GM18498 (cell line): ENCODE measurements at regions not wholly inside any gene's neighbourhood (a gene's known extent, or its start where the extent isn't known, plus 50 kb on each side); places are given as distances from the start of the nearest gene placed in this dataset.
"Not testable (repeated sequence)": the region's sequence is repeated elsewhere in the genome, so short reads cannot be mapped to it uniquely, and the experiment has no call there.

Source experiments
- ATAC-seq: cut with Tn5 transposase; IDR thresholded peaks from one replicate; pipeline ENCODE4 v1.9.1; 2021; ENCODE audit warnings: mild to moderate bottlenecking, moderate library complexity; ENCODE audit not compliant: unreplicated experiment

GRCh38 chrX:39484159-39485068, 613.3 kb downstream of the BCOR start:
- ATAC-seq: no peak

DNA sequence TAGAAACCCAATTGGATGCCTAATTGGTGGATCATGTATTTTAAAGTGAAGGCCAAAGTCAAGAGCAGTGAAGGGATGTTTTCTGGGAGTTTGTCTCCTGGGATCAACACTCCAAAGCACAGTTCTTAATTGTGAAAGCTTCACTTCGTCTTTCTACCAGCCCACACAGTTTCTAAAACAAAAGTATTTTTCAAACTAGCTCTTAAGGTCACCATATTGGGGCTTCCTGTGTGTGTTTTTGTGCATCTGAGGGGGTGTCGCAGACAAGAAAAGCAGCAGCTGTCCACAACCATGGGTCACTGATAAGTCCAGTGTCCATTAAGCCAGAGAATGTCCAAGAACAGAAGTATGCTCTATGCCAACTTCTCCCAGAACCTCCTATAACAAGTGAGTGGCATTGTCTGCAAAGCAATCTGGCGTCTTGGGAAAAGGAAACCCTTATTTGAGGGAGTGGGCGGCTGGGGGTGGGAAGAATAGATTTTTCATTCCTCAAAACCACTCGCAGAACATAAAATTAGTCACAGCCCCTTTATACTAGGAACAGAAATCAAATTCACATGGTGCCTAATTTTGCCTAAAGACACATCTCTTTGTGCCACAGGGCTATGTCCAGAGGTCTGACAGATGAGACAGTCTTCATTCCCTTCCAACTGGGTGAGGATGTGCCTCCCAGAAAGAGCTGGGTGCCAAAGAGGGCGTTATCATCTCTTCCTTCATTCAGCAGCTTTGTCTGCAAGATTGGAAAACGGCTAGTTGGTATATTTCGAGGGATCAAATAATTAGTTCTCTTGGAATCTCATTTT, 610.4 kb downstream of the BCOR start:
- no peak for ATAC-seq

- no peak for ATAC-seq
These were observed 609.8 kb downstream of the BCOR start for GRCh38 chrX:39487969-39488330.

DNA sequence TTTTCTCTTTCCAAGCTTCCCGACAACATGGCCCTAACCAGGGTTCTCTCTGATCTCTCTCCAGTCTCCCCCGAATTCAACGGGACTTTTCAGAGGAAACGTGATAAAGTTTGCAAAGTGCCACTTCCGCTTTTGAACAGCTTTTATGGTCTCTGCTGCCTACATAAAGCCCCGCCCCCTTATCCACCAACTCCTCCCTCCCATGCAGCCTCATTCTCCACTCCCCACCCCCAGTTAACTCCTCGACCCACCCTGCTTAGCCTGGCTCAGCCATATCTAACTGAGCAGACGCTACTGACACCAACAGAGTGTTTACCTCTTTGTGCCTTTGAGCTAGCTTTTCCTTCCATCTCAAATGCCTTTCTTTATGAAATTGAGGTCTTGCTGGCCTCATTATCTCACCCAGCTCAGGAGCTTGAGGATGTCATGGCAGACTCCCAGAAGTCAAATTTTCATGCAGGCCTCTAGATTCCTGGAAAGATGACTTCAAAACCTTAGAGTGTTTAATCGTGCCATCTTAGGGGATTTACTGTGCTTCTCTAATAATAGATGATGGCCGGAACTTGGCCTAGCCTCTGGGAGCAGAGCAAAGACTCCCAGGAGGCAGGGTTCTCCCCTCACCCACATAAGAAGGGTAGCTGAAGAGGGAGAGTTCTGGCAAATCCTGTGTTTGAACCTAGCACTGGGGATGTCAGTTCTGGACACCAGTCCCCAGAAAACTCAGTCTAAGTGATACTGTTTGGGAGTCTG, 606.0 kb downstream of the BCOR start:
- ATAC-seq: peak; percentile 68

DNA sequence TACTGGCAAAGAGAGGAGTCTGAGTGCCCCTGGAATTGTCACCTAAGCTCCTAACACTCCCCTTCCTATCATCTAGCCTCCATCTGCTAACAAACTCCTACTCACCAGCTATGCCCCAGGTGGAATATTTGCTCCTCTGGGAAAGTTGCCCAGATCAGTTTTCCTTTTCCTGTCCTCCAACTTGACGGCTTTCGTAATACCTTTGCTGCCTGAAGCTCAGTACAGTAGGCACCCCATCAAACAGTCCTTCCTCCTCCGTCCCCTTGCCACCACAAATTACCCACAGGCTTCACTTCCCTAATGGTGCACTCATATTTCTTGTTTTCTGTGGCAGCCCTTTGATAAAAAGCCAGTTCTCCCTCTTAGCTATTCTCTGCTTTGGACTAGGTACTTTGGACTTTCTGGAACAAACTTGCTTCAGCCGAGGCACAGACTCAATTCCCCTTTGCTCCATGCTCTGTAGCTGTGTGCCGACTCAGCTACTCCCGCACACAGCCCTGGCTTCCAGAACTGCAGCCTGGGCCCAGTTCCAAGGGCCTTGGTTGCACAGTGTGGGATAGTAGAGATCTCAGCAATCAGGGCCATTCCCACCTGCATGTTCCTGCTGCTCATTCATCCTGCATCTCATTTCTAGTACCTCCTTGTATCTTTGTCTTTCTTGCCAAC, 605.1 kb downstream of the BCOR start:
- peak; percentile 77 for ATAC-seq

DNA sequence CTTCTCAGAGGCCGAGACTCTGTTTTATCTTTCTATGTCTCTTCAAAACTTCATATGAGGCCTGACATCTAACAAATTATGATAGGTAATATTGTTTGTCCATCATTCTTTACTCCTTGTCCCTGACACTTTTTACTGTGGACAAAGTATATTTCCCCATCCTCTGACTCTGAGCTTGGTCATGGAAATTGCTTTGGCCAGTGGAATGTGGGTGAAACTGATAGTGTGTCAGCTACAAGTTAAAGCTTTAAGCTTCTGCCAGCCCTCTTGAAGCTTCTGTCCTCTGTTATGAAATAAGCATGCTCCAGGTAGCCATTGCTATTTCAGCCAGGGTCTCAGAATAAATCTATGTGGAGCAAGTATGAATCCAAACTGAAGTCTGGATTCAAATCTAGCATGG, 604.6 kb downstream of the BCOR start:
- no peak for ATAC-seq

GRCh38 chrX:39497117-39497516, 600.6 kb downstream of the BCOR start:
- ATAC-seq: not testable (repeated sequence)

DNA sequence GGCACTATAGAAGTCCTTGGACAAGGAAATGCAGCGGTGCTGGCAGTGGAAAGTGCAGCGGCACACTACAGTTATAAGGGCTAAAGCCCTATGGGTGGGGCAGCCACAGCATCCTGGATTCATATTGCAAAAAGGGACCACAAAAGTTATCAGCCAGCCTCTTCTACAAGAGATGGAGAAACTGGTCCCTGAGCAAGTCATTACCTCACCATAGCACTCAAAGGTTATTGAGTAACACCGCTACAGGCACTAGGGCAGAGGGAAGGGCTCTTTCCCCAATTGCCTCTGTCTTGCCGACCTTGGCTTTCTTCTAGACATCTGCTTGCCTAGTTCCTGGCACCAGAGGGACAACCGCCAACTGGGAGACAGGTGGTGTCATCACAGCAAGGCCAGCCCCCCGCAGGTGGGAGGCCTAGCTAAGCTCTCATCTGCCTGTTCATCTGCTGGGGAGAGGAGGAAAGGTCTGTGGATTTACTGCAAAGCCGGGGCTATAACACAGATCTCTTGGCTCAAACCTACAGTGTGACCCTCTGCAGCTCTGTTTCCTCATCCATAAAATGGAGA, 600.0 kb downstream of the BCOR start:
- no peak for ATAC-seq

- no peak for ATAC-seq
These were observed 597.8 kb downstream of the BCOR start for GRCh38 chrX:39499996-39500395.

DNA sequence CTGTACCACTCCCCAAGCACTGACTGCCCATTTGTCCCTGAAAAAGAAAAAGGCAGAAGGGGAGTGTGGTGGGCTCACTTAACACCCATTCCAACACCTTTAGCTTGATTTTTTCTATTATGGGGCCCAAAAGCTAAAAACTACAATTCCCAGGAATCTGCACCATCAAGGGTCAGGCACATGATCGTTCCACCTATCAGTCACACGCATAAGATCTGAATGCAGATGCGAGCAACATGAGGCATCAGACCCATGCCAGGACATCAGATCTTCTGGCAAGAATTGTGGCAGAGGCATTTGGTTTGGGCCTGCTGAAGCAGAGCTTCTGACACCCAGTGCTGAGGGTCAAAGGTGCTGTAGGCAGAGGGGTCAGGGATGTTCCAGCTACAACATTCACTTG, 595.9 kb downstream of the BCOR start:
- ATAC-seq: no peak

GRCh38 chrX:39502486-39502885, 595.3 kb downstream of the BCOR start:
- ATAC-seq: no peak

DNA sequence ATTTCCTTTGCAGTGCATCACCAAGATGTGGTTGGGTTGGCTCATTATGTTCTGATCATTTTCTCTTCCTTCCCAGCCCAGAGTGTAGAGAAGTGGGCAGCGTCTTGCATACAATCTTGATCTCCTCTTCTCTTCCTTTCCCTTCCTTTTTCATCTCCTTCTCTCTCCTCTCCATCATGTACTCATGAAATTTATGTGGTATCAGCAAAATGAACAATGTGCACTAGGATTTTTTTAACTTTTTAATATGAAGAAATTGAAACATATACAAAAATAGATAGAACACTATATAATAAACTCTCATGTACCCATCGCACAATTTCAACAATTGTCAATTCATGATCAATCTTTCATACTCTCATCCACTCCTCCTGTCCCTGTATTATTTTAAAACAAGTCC, 593.5 kb downstream of the BCOR start:
- ATAC-seq: no peak

GRCh38 chrX:39504850-39505259, 592.9 kb downstream of the BCOR start:
- ATAC-seq: no peak

DNA sequence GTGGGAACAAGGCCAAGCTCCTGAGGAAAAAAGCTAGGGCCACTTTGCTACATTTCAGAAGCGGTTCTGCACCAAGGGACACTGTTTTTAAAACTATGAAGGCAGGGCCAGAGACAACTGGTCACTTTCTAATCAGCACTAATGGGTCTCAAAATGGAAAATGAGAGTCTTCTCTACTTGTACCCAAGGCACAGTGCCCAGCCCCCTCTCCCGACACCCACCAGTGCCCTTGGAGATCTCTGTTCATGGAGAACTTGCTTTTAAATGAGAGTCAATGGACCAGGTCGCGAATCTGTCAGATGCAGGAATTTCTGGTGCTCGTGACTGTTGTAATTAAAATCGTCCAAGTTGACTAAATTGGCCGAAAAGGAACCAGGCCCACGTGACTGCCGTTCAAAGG, 591.6 kb downstream of the BCOR start:
- no peak for ATAC-seq

GRCh38 chrX:39507034-39507433, 590.7 kb downstream of the BCOR start:
- no peak for ATAC-seq

DNA sequence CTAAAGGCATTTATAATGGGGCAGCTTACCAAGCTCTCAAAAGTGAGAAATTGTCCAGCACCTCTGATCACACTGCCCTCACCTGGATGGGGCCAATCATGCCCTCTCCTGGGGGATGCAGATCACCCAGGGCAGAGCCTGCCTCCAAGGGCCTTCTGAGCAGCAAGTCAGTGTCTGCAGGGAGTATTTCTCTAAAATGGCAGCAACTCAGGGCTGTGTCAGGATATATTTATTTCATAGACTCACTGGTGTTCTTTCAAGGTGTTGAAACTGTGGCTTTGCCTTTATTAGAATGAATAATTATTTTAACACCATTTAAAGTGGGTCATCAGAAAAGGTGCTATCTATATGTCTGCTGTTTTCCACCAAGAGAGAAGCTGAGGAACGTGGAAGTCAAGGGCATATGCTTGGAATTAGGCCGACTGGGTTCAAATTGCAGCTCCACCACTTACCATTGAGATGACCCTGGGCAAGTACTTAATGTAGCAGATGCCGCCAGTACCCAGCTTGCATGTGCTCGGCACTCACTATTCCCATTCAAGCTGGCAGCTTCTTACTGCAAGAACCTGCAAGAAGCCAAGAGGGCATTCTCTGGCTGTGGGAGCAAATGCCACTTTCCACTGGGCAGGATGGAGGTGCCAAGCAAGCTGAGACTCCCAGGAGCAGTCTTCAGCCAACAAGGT, 590.0 kb downstream of the BCOR start:
- no peak for ATAC-seq

- ATAC-seq: no peak
These were observed 589.5 kb downstream of the BCOR start for GRCh38 chrX:39508300-39508692.

- ATAC-seq: no peak
These were observed 588.6 kb downstream of the BCOR start for GRCh38 chrX:39509157-39509556.

GRCh38 chrX:39513836-39514235, 583.9 kb downstream of the BCOR start:
- no peak for ATAC-seq

- no peak for ATAC-seq
These were observed 583.0 kb downstream of the BCOR start for GRCh38 chrX:39514801-39515200.
